A673 (cell line): ENCODE measurements at regions not wholly inside any gene's neighbourhood (a gene's known extent, or its start where the extent isn't known, plus 50 kb on each side); places are given as distances from the start of the nearest gene placed in this dataset.

Experiments
- CTCF ChIP-seq: fragments of 300-800, 200-600 bp; sonication (generic); conservative IDR thresholded peaks from 2 replicates; pipeline ENCODE4 v1.5.1; 2017; ENCODE audit warnings: low read depth, mild to moderate bottlenecking, antibody characterized with exemption, low read length, moderate library complexity, mixed read lengths
- EZH2 ChIP-seq: fragments of 200-600 bp; sonication (generic); IDR thresholded peaks from 2 replicates; pipeline ENCODE4 v1.6.1; 2017; ENCODE audit warnings: borderline replicate concordance, low read depth, mild to moderate bottlenecking, mixed read lengths, antibody characterized with exemption, low read length; ENCODE audit not compliant: poor library complexity, severe bottlenecking

DNA sequence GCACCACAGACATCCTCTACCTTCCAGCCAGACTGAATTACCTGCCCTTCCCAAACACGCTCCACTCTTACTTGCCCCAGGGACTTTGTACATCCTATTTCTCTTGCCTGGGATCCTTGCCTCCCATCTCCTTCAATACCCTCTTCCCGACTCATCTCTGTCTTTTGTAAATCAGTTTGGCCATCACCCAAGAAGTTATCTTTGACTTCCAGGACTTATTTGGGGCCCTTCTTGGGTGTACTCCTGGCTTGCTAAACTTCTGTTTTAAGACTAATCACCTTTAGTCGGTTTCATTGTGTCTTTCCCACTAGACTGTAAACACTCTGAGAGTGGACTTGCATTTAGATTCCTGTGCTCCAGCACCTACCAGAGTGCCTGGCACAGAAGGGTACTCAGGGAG, 545.6 kb downstream of the ACTL7B start:
- TF ChIP-seq CTCF (no peak), EZH2 (no peak)
